ENCODE measurements at regions not wholly inside any gene's neighbourhood (a gene's known extent, or its start where the extent isn't known, plus 50 kb on each side); places are given as distances from the start of the nearest gene placed in this dataset.

DNA sequence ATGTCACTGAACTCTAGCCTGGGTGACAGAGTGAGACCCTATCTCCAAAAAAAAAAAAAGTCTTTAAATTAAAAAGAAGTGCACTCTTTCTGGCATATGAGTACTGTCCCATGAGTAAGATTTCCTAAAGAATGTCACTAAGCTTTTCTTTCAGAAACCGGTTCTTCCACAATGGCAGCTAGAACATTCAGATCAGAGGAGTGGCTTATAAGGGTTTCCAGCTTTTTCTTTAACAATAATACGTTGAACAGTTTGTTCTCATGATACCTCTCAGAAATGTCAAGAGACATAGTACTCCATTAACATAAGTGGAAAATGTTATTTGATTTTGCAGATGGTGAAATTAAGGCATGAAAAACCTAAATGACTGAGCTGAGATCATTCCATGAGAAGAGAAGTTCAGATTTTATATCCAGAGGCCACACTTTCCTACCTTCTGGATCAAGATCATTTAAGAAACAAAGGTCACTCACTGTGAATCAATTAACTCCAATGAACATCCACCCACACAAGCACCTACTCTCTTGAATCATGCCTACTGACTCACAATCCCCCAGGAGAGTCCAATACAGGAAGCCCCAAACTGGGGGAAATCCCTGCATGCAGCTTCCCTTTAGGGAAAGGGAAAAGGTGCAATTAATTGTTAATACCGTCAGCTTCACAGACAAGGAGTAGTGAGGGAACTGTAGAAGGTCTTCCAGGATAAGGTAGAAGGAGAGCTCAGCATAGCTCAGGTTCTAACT, 86.9 kb downstream of the SPTSSA start:
- Histone ChIP-seq H3K79me2 (ENCODE audit: control insufficient read depth, low read length) (no peaks in the 10 kb centered on the region), H3K27ac (ENCODE audit: low read depth, low read length) (no peak overlapping the region), H3K27me3 (ENCODE audit: control insufficient read depth, low read length) (no peaks in the 10 kb centered on the region), H3F3A (ENCODE audit: control insufficient read depth, insufficient read depth) (no peaks in the 10 kb centered on the region), H3K4me2 (ENCODE audit: low read length) (no peak overlapping the region), H3K4me3 (ENCODE audit: low read length) (no peak overlapping the region), H3K36me3 (ENCODE audit: control insufficient read depth, low read length) (no peaks in the 10 kb centered on the region), H4K20me1 (ENCODE audit: control insufficient read depth, insufficient read depth, low read depth, low read length) (no peaks in the 10 kb centered on the region), H3K9me3 (ENCODE audit: control insufficient read depth, insufficient read depth, low read length) (no peaks in the 10 kb centered on the region), H3K9me2 (replicated peaks; ENCODE audit: control insufficient read depth, low read length) (no peaks in the 10 kb centered on the region), H3K4me1 (ENCODE audit: control insufficient read depth, low read length) (no peaks in the 10 kb centered on the region)
- TF ChIP-seq CTCF (IDR thresholded peaks at IDR 0.05; ENCODE audit: low read depth, low read length, poor library complexity, severe bottlenecking): no peak

GRCh38 chr14:34373191-34373590, 88.8 kb downstream of the SPTSSA start:
- H4K20me1 ChIP-seq (ENCODE audit: control insufficient read depth, insufficient read depth, low read depth, low read length): no peaks in the 10 kb centered on the region
- no peak overlapping the region for H3K4me3 ChIP-seq (ENCODE audit: low read length)
- no peaks in the 10 kb centered on the region for H3K9me3 ChIP-seq (ENCODE audit: control insufficient read depth, insufficient read depth, low read length)
- H3K9me2 ChIP-seq (replicated peaks; ENCODE audit: control insufficient read depth, low read length): no peaks in the 10 kb centered on the region
- TF ChIP-seq CTCF (IDR thresholded peaks at IDR 0.05; ENCODE audit: low read depth, low read length, poor library complexity, severe bottlenecking) (no peak), EZH2phosphoT487 (IDR thresholded peaks at IDR 0.05; ENCODE audit: borderline replicate concordance, low read length) (no peak)
- no peaks in the 10 kb centered on the region for H3K79me2 ChIP-seq (ENCODE audit: control insufficient read depth, low read length)
- H3F3A ChIP-seq (ENCODE audit: control insufficient read depth, insufficient read depth): no peaks in the 10 kb centered on the region
- no peaks in the 10 kb centered on the region for H3K36me3 ChIP-seq (ENCODE audit: control insufficient read depth, low read length)
- H3K27ac ChIP-seq (ENCODE audit: low read depth, low read length): no peak overlapping the region
- H3K4me2 ChIP-seq (ENCODE audit: low read length): no peak overlapping the region
- H3K27me3 ChIP-seq (ENCODE audit: control insufficient read depth, low read length): 0 out of 2 replicates have a peak, but pooled peaks cover 4% of the 10 kb centered on the region
- no peaks in the 10 kb centered on the region for H3K4me1 ChIP-seq (ENCODE audit: control insufficient read depth, low read length)

GRCh38 chr14:34372786-34373185, 89.3 kb downstream of the SPTSSA start:
- Histone ChIP-seq H3K36me3 (ENCODE audit: control insufficient read depth, low read length) (no peaks in the 10 kb centered on the region), H3K4me1 (ENCODE audit: control insufficient read depth, low read length) (no peaks in the 10 kb centered on the region), H3K27ac (ENCODE audit: low read depth, low read length) (no peak overlapping the region), H3K9me3 (ENCODE audit: control insufficient read depth, insufficient read depth, low read length) (no peaks in the 10 kb centered on the region), H3K27me3 (ENCODE audit: control insufficient read depth, low read length) (0 out of 2 replicates have a peak, but pooled peaks cover 4% of the 10 kb centered on the region), H3F3A (ENCODE audit: control insufficient read depth, insufficient read depth) (no peaks in the 10 kb centered on the region), H3K79me2 (ENCODE audit: control insufficient read depth, low read length) (no peaks in the 10 kb centered on the region), H4K20me1 (ENCODE audit: control insufficient read depth, insufficient read depth, low read depth, low read length) (no peaks in the 10 kb centered on the region), H3K4me2 (ENCODE audit: low read length) (no peak overlapping the region), H3K9me2 (replicated peaks; ENCODE audit: control insufficient read depth, low read length) (no peaks in the 10 kb centered on the region), H3K4me3 (ENCODE audit: low read length) (no peak overlapping the region)
- TF ChIP-seq CTCF (IDR thresholded peaks at IDR 0.05; ENCODE audit: low read depth, low read length, poor library complexity, severe bottlenecking): no peak
- TF ChIP-seq EZH2phosphoT487 (IDR thresholded peaks at IDR 0.05; ENCODE audit: borderline replicate concordance, low read length): no peak
